Esophagus mucosa (tissue), 1 donor: ENCODE measurements at regions not wholly inside any gene's neighbourhood (a gene's known extent, or its start where the extent isn't known, plus 50 kb on each side); places are given as distances from the start of the nearest gene placed in this dataset.
A peak's percentile ranks its signal among the peaks of the same experiment; 100 is the strongest.
"Not testable (repeated sequence)": the region's sequence is repeated elsewhere in the genome, so short reads cannot be mapped to it uniquely, and the experiment has no call there.

ENCODE experiments used
- ATAC-seq: fragments of 200-7000 bp; cut with Tn5 transposase; one replicate; pipeline ENCODE4 v1.9.1; 2020
- donor health status: DM: yes; HTN: yes; CAD: no.

DNA sequence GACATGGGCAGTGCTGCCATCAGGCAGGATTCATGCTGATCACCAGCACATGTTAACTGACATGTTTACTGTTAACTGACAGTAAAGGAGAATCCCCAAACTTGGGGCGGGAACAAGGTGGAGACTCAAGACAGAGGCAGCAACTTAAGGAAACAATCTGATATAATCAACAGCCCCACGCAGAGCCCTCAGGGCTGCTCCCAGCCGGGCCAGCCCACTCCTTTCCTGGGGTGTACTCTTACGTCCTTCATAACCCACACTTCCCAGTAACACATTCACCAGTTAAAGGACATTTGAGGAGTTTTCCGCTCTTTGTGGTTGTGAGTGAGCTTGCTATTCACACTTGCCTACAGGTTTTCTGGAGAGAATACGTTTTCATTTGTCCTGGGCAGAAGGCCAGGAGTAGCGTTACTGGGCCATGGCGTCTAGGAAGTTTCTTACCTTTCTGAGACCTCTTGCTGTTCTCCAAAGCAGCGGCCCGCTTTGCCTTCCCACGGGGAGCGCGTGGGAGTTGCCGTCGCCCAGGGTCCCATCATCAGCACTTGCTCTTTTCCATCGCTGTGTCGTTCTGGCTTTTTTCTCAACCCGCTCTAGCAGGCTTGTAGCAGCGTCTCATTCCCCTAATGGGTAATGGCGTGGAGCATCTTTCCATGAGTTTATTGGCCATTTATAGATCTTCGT, 56.4 kb downstream of the FOXF2 start:
- ATAC-seq = no peak

DNA sequence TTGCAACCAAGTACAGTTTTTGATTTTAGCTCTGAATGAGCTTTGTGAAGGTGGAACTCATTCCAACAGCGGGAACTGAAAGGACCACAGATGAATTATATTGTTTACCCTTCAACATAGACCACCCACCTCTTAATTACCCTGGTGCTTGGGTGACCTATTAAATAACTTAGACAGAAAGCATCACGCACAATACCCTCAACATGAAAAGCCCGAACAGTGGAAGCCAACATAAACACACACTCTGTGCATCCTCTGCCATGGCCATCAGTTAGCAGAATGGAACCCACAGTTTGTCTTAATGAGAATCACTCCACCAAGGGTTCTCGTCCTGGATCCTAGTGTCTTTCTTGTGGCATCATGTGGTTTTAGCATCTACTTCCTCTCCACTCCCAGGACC, 60.5 kb downstream of the FOXF2 start:
- ATAC-seq = no peak

DNA sequence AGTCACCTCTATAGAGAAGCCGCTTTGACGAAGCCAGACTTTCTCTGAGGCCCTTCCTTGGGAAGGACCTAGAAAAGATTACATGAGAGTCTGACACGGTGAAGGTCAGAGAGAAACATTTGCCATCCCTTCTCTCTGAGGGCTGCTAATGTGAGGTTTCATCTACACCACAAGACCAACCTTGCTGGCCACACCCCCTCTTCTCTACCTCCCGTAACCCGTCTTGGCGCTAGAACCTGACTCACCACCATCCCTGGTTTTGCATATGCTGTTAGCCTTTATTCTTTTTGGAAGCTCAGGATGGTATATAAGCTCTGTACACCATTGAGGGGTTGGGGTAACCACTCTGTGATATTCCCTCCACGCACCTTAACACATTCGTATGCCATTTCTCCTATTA, 63.6 kb downstream of the FOXF2 start:
- no peak for ATAC-seq

DNA sequence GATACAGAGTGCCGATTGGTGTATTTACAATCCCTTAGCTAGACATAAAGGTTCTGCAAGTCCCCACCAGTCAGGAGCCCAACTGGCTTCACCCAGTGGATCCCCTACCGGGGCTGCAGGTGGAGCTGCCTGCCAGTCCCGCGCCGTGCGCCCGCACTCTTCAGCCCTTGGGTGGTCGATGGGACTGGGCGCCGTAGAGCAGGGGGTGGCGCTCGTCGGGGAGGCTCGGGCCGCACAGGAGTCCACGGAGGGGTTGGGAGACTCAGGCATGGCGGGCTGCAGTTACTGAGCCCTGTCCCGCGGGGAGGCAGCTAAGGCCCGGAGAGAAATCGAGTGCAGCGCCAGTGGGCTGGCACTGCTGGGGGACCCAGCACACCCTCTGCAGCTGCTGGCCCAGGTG, 67.4 kb downstream of the FOXF2 start:
- ATAC-seq = not testable (repeated sequence)

DNA sequence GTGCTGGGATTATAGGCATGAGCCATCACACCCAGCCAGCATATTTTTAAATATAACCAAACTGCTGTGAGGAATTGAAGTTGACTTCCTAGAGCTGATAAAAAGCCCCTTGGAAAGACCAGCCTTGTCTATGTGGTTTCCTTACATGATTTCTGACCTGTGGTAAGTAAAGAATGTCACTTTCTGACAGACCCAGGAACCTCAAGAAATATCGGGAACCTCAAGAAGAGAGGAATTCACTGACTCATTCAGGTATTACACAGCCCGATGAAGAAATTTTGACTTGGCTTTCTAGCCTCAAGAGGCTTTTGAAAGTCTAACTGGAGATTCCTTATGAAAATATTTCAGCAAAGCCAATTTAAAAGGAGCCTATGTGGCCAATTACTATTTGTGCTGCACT, 71.8 kb downstream of the FOXF2 start:
- ATAC-seq = no peak

- no peak for ATAC-seq
Observed at GRCh38 chr6:1461736-1462135, 72.4 kb downstream of the FOXF2 start.

DNA sequence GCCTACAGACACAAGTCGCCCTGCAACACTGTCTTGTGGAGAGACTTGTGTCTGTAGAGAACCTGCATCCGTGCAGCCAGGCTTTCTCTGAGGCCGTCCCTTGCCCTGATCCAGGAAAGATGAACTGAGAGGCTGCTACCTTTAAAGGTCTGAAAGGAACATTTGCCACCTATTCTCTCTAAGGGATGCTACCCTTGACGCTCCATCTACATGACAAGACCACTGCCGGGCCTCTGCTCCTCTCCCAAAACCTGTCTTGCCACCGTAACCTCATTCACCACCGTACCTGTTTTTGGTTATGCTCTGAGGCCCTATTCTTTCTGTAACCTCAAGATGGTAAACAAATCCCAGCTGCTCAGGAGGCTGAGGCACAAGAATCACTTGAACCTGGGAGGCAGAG, 73.9 kb downstream of the FOXF2 start:
- no peak for ATAC-seq

- no peak for ATAC-seq
Observed at GRCh38 chr6:1463751-1464426, 74.5 kb downstream of the FOXF2 start.

- peak; percentile 69 for ATAC-seq
Observed at GRCh38 chr6:1464781-1465370, 75.5 kb downstream of the FOXF2 start.

- no peak for ATAC-seq
Observed at GRCh38 chr6:1468126-1468525, 78.8 kb downstream of the FOXF2 start.

- no peak for ATAC-seq
Observed at GRCh38 chr6:1470040-1470439, 80.7 kb downstream of the FOXF2 start.

GRCh38 chr6:1472643-1473042, 83.3 kb downstream of the FOXF2 start:
- ATAC-seq = no peak

DNA sequence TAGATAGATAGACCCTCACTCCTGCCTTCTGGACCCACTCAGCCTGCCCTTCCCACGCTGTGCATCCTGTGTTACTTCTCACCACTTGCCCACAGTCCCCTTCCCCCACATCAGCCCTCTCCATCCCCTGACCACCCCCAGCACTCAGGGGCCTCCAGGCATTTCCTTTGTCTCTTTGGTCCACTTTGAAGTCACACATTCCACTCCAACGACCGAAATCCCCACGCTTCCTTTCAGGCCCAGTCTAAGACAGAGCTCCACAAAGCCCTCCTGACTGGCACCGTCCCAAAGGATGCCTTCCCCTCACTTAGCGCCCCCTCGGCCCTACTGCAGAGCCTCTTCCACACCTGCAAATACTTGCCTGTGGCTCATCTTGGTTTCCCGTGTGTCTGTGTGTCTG, 83.8 kb downstream of the FOXF2 start:
- ATAC-seq = no peak

DNA sequence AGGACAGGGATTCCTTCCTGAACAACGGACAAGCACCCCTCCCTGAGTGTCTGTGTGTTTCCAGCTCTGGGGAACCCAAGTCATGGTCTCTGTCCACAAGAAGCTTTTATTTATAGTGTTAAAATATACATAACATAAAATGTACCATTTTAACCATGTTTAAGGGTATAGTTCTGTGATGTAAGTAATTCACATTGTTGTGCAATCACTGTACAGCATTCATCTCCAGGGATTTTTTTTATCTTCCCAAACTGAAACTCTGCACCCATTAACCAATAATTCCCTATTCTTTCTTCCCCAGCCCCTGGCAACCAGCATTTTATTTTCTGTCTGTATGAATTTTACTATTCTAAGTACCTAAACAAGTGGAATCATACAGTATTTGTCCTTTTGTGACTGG, 84.2 kb downstream of the FOXF2 start:
- no peak for ATAC-seq

GRCh38 chr6:1474205-1474604, 84.8 kb downstream of the FOXF2 start:
- no peak for ATAC-seq

DNA sequence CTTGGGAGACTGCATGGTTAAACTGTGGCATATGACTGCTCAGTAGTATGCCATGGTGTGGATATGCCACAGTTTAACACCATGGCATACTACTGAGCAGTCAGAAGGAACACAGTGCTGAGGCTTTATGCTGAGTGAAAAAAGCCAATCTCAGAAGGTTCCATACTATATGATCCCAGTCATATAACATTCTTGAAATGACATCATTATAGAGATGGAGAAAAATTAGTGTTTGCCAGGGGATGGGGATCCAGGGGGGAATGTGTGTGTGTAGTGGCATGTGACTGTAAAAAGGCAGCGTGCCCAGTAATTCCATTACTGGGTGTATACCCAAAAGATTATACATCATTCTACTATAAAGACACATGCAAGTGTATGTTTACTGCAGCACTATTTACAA, 85.8 kb downstream of the FOXF2 start:
- no peak for ATAC-seq

DNA sequence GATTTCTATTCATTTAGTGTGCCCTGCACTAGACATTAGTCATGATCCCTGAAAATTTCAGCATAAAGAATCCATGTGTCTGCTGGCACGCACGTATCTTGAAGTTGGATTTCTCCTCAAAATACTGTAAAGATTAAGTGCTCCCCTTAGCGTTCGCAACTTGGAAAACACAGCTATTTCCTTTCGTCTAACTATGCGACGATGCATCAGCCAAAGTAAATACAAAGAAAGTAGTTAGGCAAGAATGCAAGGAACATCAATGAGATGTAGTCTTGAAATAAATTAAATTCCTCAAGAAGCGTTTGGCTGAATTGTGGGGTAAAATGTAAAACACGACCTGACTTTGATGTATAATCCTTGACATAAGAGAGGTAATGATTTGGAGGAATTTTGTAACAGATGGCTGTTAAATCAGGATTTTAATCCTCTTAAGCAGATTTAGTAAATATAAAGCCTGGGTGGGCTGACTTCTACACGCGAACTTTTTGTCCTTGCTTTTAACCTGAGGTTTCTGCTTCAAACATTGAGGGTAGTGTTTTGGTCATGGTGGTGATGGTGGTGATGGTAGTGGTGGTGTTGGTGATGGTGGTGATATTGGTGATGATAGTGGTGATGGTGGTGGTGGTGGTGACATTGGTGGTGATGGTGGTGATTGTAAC, 88.2 kb downstream of the FOXF2 start:
- no peak for ATAC-seq

GRCh38 chr6:1478163-1478826, 88.9 kb downstream of the FOXF2 start:
- ATAC-seq = not testable (repeated sequence)

DNA sequence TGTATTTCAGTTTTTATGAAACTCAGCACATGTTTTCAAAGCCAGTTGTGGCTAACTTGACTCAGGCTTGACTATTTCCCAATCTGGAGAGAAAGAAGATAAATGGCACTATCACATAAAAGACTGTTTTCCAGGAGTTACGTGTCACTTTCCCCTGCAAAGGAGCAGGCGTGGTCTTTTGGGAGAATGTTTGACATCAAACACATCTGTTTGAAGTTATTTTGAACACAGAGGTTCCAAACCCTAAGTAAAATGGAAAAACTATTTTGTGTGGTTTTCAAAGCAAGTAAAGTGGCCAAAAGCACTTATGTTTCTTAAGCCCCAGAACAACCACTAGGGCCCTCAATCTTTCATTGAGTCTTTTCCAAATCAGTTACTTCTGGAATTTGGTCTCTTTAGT, 89.7 kb downstream of the FOXF2 start:
- ATAC-seq = no peak

DNA sequence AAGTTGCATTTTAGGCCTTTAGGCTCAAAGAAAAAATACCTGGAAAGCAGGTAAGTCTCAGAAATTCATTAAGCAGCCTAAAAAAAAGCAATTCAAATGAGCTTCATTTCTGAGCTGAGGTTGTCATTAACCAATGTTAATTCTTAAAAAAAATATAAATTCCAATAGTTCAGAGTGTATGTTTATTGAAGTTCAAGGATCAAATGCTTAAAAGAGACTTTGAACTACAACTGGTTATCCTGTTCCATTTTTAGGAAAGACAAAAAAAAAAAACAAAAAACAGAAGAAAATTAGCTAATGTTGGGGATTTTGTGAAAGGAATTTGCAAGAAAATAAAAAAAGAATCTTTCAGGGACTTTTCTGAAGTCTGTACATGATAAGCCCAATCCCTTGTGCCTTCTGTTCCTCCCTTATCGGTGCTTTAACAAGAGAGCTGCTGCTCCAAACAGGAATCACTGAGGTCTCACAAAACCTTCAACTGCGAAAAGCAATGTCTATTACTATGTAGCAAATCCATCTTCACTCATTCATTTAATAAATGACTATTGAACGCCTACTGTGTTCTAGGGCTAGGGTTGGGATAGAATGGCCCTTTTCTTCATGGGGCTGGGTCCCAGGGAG, 90.3 kb downstream of the FOXF2 start:
- no peak for ATAC-seq

GRCh38 chr6:1481286-1481685, 91.9 kb downstream of the FOXF2 start:
- peak; percentile 27 for ATAC-seq

- no peak for ATAC-seq
Observed at GRCh38 chr6:1482381-1483166, 93.2 kb downstream of the FOXF2 start.
